IMR-90 (cell line): ENCODE measurements at regions not wholly inside any gene's neighbourhood (a gene's known extent, or its start where the extent isn't known, plus 50 kb on each side); places are given as distances from the start of the nearest gene placed in this dataset.

Experiments
- ATAC-seq: fragments of 200-7000 bp; cut with Tn5 transposase; 2 replicates; pipeline ENCODE4 v1.9.1; 2020; ENCODE audit warnings: low read depth, mild to moderate bottlenecking, moderate library complexity
- BruUV-seq: library from RNA; stranded (reverse); fragments of 400-500 nt; replicated peaks from 2 replicates; lab custom pipeline; 2021; lab: Mats Ljungman, UMichigan
- CTCF ChIA-PET: fragments of 300-600 bp; formaldehyde crosslinking; extraction: SDS; loops from one replicate; lab custom pipeline; 2021; ENCODE audit warnings: antibody characterized with exemption; lab: Yijun Ruan, JAX
- POLR2A ChIA-PET: fragments of 300-600 bp; sonication (Branson Sonifier 250); formaldehyde crosslinking; loops from one replicate; lab custom pipeline; 2022; ENCODE audit warnings: antibody characterized with exemption; ENCODE audit not compliant: unreplicated experiment; lab: Charles Lee
- DNase-seq: peaks from one replicate; pipeline ENCODE4 v3.0.0; 2013
- H2AFZ ChIP-seq: replicated peaks from 2 replicates; pipeline ENCODE3; 2013; ENCODE audit warnings: low read length, mild to moderate bottlenecking; ENCODE audit not compliant: poor library complexity
- H2AK5ac ChIP-seq: 2 replicates; pipeline ENCODE4 v1.6.1; 2013; ENCODE audit warnings: low read depth, low read length, inconsistent platforms
- H2AK9ac ChIP-seq: replicated peaks from 2 replicates; pipeline ENCODE3; 2013; ENCODE audit warnings: mild to moderate bottlenecking, low read depth, low read length, moderate library complexity; ENCODE audit not compliant: poor library complexity
- H2BK120ac ChIP-seq: 2 replicates; pipeline ENCODE4 v1.6.1; 2013; ENCODE audit warnings: low read depth, low read length, inconsistent platforms
- H2BK15ac ChIP-seq: 3 replicates; pipeline ENCODE4 v1.6.1; 2013; ENCODE audit warnings: low read depth, low read length, inconsistent platforms
- H2BK20ac ChIP-seq: 2 replicates; pipeline ENCODE4 v1.6.1; 2013; ENCODE audit warnings: low read depth, mild to moderate bottlenecking, inconsistent platforms, low read length, moderate library complexity
- H2BK5ac ChIP-seq: 2 replicates; pipeline ENCODE4 v1.6.1; 2013; ENCODE audit warnings: mild to moderate bottlenecking, low read depth, low read length, inconsistent platforms; ENCODE audit not compliant: poor library complexity, severe bottlenecking
- H3K14ac ChIP-seq: replicated peaks from 2 replicates; pipeline ENCODE4 v1.6.1; 2013; ENCODE audit warnings: low read depth, low read length, inconsistent platforms
- H3K18ac ChIP-seq: 2 replicates; pipeline ENCODE4 v1.6.1; 2013; ENCODE audit warnings: low read depth, low read length, control low read depth
- H3K23ac ChIP-seq: 2 replicates; pipeline ENCODE4 v1.6.1; 2013; ENCODE audit warnings: low read depth, low read length, inconsistent platforms
- H3K27ac ChIP-seq: 2 replicates; pipeline ENCODE4 v1.5.1; 2013; ENCODE audit warnings: mild to moderate bottlenecking, control low read depth, low read length; ENCODE audit not compliant: insufficient read depth
- H3K27me3 ChIP-seq: 2 replicates; pipeline ENCODE4 v1.6.1; 2013; ENCODE audit warnings: low read length; ENCODE audit not compliant: control insufficient read depth, insufficient read depth
- H3K36me3 ChIP-seq: 2 replicates; pipeline ENCODE4 v1.6.1; 2013; ENCODE audit warnings: low read length, mixed read lengths; ENCODE audit not compliant: control insufficient read depth, insufficient read depth
- H3K4ac ChIP-seq: 2 replicates; pipeline ENCODE4 v1.6.1; 2013; ENCODE audit warnings: low read depth, low read length, inconsistent platforms
- H3K4me1 ChIP-seq: 2 replicates; pipeline ENCODE4 v1.6.1; 2013; ENCODE audit warnings: low read length, mixed read lengths; ENCODE audit not compliant: control insufficient read depth, insufficient read depth
- H3K4me2 ChIP-seq: 2 replicates; pipeline ENCODE4 v1.6.1; 2013; ENCODE audit warnings: low read depth, mild to moderate bottlenecking, control low read depth, low read length, moderate library complexity
- H3K4me3 ChIP-seq: 2 replicates; pipeline ENCODE4 v1.5.1; 2013; ENCODE audit warnings: low read depth, mild to moderate bottlenecking, control low read depth, low read length, moderate library complexity; ENCODE audit not compliant: insufficient read depth
- H3K56ac ChIP-seq: 2 replicates; pipeline ENCODE4 v1.6.1; 2013; ENCODE audit warnings: low read length, inconsistent platforms; ENCODE audit not compliant: insufficient read depth; ENCODE audit errors: extremely low read depth
- H3K79me1 ChIP-seq, 2 experiments: 2 replicates each; pipeline ENCODE4 v1.6.1; 2013; ENCODE audit warnings: low read length in 2 of 2, inconsistent platforms in 1 of 2, low read depth in 1 of 2
- H3K9ac ChIP-seq: 2 replicates; pipeline ENCODE4 v1.6.1; 2013; ENCODE audit warnings: low read depth, low read length, control low read depth
- H3K9me1 ChIP-seq: 2 replicates; pipeline ENCODE4 v1.6.1; 2013; ENCODE audit warnings: low read length, inconsistent platforms; ENCODE audit not compliant: insufficient read depth
- H3K9me3 ChIP-seq: 2 replicates; pipeline ENCODE4 v1.6.1; 2013; ENCODE audit warnings: low read length; ENCODE audit not compliant: control insufficient read depth, insufficient read depth
- H4K20me1 ChIP-seq: 2 replicates; pipeline ENCODE4 v1.6.1; 2013; ENCODE audit warnings: low read length, inconsistent platforms; ENCODE audit not compliant: insufficient read depth
- H4K5ac ChIP-seq: 2 replicates; pipeline ENCODE4 v1.6.1; 2013; ENCODE audit warnings: mild to moderate bottlenecking, low read depth, low read length, control low read depth
- H4K8ac ChIP-seq, 2 experiments: 2 replicates each; pipeline ENCODE4 v1.6.1; 2013; ENCODE audit warnings: low read depth in 2 of 2, low read length in 2 of 2, control low read depth in 1 of 2, inconsistent platforms in 1 of 2
- H4K91ac ChIP-seq: 2 replicates; pipeline ENCODE4 v1.6.1; 2013; ENCODE audit warnings: low read depth, low read length, inconsistent platforms; ENCODE audit not compliant: insufficient read depth
- BHLHE40 ChIP-seq: fragments of 150-350 bp; IDR thresholded peaks from 2 replicates; pipeline ENCODE4 v1.6.1; 2016; ENCODE audit warnings: mild to moderate bottlenecking, low read depth, low read length
- CHD1 ChIP-seq: IDR thresholded peaks from 2 replicates; pipeline ENCODE4 v1.6.1; 2012; ENCODE audit warnings: low read depth, low read length, improper control_type of control experiment
- ELK1 ChIP-seq: fragments of 150-350 bp; IDR thresholded peaks from 2 replicates; pipeline ENCODE4 v1.6.1; 2016; ENCODE audit warnings: low read depth, mild to moderate bottlenecking, low read length, moderate library complexity, borderline replicate concordance
- FOS ChIP-seq: fragments of 150-350 bp; IDR thresholded peaks from 2 replicates; pipeline ENCODE4 v1.6.1; 2016; ENCODE audit warnings: low read depth, low read length
- MAZ ChIP-seq: IDR thresholded peaks from 2 replicates; pipeline ENCODE4 v1.6.1; 2012; ENCODE audit warnings: low read depth, mild to moderate bottlenecking, low read length, improper control_type of control experiment, moderate library complexity, borderline replicate concordance
- MXI1 ChIP-seq: IDR thresholded peaks from 2 replicates; pipeline ENCODE4 v1.6.1; 2012; ENCODE audit warnings: low read depth, mild to moderate bottlenecking, low read length, moderate library complexity, borderline replicate concordance
- POLR2A ChIP-seq: IDR thresholded peaks from 2 replicates; pipeline ENCODE4 v1.6.1; 2012; ENCODE audit warnings: mild to moderate bottlenecking, low read depth, low read length
- RAD21 ChIP-seq: IDR thresholded peaks from 2 replicates; pipeline ENCODE4 v1.6.1; 2012; ENCODE audit warnings: low read length, improper control_type of control experiment
- RCOR1 ChIP-seq: IDR thresholded peaks from 2 replicates; pipeline ENCODE4 v1.6.1; 2012; ENCODE audit warnings: mild to moderate bottlenecking, low read length, improper control_type of control experiment; ENCODE audit not compliant: insufficient replicate concordance
- SMC3 ChIP-seq: fragments of 150-350 bp; IDR thresholded peaks from 2 replicates; pipeline ENCODE4 v1.6.1; 2016; ENCODE audit warnings: low read depth, mild to moderate bottlenecking, antibody characterized with exemption, low read length, moderate library complexity
- WGBS, 2 experiments: methylation state at CpG; one replicate each; pipeline versions ENCODE4 v1.1.5 to v1.1.7; 2013; ENCODE audit warnings: missing lambda C conversion rate in 2 of 2; ENCODE audit not compliant: insufficient read length in 1 of 2; ENCODE audit errors: extremely low coverage in 2 of 2; 5-methylcytosine and 5-hydroxymethylcytosine counted together
- dilution Hi-C: fragments of 300-500 bp; cut with HindIII; formaldehyde crosslinking; loops from one replicate; pipeline ENCODE4 v1.14.3; 2018; ENCODE audit warnings: low sequenced_read_pairs; ENCODE audit not compliant: unreplicated experiment
- in situ Hi-C: fragments of 300-500 bp; cut with MboI; formaldehyde crosslinking; loops from 3 replicates; pipeline ENCODE4 v1.14.3; 2019; ENCODE audit warnings: low sequenced_read_pairs, inconsistent platforms, mixed read lengths
- intact Hi-C: fragments of 100-400 bp; cut with micrococcal nuclease; formaldehyde crosslinking; loops from 2 replicates; pipeline ENCODE4 v1.10.0; 2022

GRCh38 chr1:14233510-14233909 lies 365.0 kb upstream of the KAZN start:
- H3K23ac ChIP-seq = no peak overlapping the region
- WGBS, 2 experiments = no CpG with 5 or more reads among the region's 2 CpGs
- CTCF ChIA-PET = no interaction called here
- ATAC-seq (no peak), DNase-seq (no peak)
- dilution Hi-C loops = no loop called here
- no peak overlapping the region for H3K27ac ChIP-seq
- H2BK20ac ChIP-seq = no peak overlapping the region
- no peak overlapping the region for H3K14ac ChIP-seq
- no peak overlapping the region for H3K9ac ChIP-seq
- no peak overlapping the region for H3K4ac ChIP-seq
- H4K91ac ChIP-seq = no peak overlapping the region
- in situ Hi-C loops = no loop called here
- H2AFZ ChIP-seq = no peak overlapping the region
- no peak overlapping the region for H3K18ac ChIP-seq
- no peak overlapping the region for H2BK15ac ChIP-seq
- POLR2A ChIA-PET = no interaction called here
- H2AK9ac ChIP-seq = no peak overlapping the region
- H3K79me1 ChIP-seq = no peaks in the 10 kb centered on the region
- H3K56ac ChIP-seq = no peak overlapping the region
- BruUV-seq = no TSS peak
- no peak overlapping the region for H3K4me3 ChIP-seq
- intact Hi-C loops = no loop called here
- no peak overlapping the region for H4K5ac ChIP-seq
- H3K27me3 ChIP-seq = no peaks in the 10 kb centered on the region
- H4K20me1 ChIP-seq = no peaks in the 10 kb centered on the region
- TF ChIP-seq FOS (no peak), ELK1 (no peak), BHLHE40 (no peak), SMC3 (no peak), CHD1 (no peak), RAD21 (no peak), MXI1 (no peak), POLR2A (no peak), MAZ (no peak), RCOR1 (no peak)
- no peak overlapping the region for H2AK5ac ChIP-seq
- H3K4me2 ChIP-seq = no peak overlapping the region
- no peaks in the 10 kb centered on the region for H3K36me3 ChIP-seq
- no peaks in the 10 kb centered on the region for H3K9me1 ChIP-seq
- no peak overlapping the region for H2BK5ac ChIP-seq
- H2BK120ac ChIP-seq = no peak overlapping the region
- no peak overlapping the region for H4K8ac ChIP-seq
- no peaks in the 10 kb centered on the region for H3K4me1 ChIP-seq
- no peaks in the 10 kb centered on the region; the same call in 1 of the 2 replicates for H3K9me3 ChIP-seq
